Sigmoid colon (tissue), 3 donors: ENCODE measurements at regions not wholly inside any gene's neighbourhood (a gene's known extent, or its start where the extent isn't known, plus 50 kb on each side); places are given as distances from the start of the nearest gene placed in this dataset.

Experiments used
- POLR2A ChIP-seq, 2 donors: fragments of 450-650 bp; IDR thresholded peaks; one replicate each; pipeline ENCODE4 v1.6.1; 2016; ENCODE audit warnings: antibody characterized with exemption in 2 of 2, mild to moderate bottlenecking in 2 of 2, moderate library complexity in 2 of 2
- TF ChIP-seq, protein P1 (sequence below), 4 experiments: fragments of 450-650 bp in 3 of 4; fragments of 200-600 bp in 1 of 4; IDR thresholded peaks; one replicate each; pipeline ENCODE4 v1.5.1; 2016 to 2019; ENCODE audit warnings: antibody characterized with exemption in 4 of 4, mild to moderate bottlenecking in 3 of 4, moderate library complexity in 2 of 4

DNA sequence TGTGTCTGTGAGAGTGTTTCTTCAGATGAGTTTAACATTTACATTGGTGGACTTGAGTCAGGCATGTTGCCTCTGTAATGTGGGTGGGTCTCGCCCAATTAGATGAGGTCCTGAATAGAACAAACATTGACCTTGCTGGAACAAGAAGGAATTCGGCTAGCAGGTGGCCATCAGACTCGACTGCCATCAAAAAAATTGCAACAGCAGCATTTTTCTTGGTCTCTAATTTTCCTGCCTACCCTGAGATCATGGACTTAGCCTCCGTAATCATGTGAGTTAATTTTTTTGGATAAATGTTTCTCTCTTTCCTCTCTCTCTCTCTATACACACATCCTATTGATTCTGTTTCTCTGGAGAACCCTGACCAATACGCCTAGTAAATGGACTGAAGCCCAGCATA is 83.8 kb upstream of the ST6GAL2 start:
- TF ChIP-seq POLR2A (IDR thresholded peaks at IDR 0.05): no peak
- TF ChIP-seq, protein P1, sequence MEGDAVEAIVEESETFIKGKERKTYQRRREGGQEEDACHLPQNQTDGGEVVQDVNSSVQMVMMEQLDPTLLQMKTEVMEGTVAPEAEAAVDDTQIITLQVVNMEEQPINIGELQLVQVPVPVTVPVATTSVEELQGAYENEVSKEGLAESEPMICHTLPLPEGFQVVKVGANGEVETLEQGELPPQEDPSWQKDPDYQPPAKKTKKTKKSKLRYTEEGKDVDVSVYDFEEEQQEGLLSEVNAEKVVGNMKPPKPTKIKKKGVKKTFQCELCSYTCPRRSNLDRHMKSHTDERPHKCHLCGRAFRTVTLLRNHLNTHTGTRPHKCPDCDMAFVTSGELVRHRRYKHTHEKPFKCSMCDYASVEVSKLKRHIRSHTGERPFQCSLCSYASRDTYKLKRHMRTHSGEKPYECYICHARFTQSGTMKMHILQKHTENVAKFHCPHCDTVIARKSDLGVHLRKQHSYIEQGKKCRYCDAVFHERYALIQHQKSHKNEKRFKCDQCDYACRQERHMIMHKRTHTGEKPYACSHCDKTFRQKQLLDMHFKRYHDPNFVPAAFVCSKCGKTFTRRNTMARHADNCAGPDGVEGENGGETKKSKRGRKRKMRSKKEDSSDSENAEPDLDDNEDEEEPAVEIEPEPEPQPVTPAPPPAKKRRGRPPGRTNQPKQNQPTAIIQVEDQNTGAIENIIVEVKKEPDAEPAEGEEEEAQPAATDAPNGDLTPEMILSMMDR (IDR thresholded peaks at IDR 0.05): no peak
